ENCODE measurements at regions not wholly inside any gene's neighbourhood (a gene's known extent, or its start where the extent isn't known, plus 50 kb on each side); places are given as distances from the start of the nearest gene placed in this dataset.

GRCh38 chr1:99587008-99587407 lies 58.9 kb upstream of the PALMD start:
- no peak for DNase-seq

DNA sequence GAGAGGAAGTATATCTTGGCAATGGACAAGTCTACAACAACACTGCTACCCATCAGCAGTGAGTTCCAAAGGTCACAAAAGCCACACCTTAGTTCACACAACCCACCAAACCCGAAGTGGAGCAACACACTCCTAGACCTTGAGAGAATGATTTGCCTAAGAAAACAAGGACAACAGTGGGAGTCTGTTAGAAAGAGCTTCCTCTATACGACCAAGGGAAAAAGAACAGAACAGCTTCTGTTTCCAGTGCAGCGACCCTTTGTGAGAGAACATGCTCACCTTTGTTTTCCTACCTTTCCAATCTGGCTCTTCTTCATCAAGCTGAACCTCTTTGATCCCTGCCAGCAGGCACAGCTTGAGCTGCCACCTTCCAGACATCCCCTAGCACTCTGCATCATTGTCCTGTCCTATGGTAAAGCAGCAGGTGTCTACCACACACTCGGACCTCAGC lies 56.7 kb upstream of the PALMD start:
- DNase-seq, result no peak

DNA sequence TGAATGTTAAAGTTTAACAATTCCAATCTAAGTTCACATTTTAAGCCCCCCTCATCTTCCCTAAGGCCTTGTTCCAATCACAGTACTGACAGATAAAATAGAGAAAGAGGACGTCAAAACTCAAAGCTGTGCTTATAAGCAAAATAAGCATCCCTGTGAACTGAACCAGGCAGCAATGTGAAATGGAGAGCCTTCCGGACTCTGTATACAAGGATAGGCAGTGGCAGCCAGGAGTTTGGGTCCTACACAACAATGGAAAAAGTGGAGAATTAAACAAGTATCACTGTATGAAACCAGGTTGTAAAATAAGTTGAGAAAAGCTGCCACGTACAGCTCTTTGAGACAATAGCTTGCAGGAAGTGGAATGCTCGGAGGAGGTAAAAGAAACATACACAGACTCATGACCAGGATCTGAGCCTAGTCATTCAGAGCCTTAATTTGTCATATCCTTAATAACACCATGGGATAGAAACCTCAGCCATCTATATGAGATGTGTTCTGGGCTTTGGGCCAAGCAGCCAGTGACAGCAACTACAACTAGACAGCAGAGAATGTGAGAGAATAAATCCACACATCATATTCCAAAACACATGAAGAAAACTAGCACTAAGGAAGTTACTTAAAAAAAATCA lies 55.2 kb upstream of the PALMD start:
- no peak for DNase-seq

GRCh38 chr1:99591886-99592285 lies 54.0 kb upstream of the PALMD start:
- no peak for DNase-seq

GRCh38 chr1:99594205-99594604 lies 51.7 kb upstream of the PALMD start:
- no peak for DNase-seq

DNA sequence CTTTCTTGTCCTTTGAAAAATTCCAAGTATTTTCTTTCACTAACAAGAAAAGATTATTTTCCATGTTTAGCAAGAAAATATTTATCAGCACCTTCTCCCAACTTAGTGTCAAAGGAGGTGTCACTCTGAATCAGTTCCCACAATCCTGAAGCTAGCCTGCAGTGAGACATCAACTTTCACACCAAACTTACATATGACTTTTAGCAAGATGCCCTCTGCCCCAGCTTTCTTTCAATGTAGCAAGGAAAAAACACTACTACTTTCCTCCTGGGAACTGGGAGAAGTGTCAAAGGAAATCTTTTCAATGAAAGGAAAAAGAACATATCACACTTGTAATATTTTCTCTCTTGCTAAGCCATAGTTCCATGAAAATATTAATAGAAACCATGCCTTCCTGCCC lies 50.9 kb upstream of the PALMD start:
- DNase-seq, result no peak

GRCh38 chr1:99595441-99595840 lies 50.5 kb upstream of the PALMD start:
- DNase-seq, result no peak
